ENCODE measurements at regions not wholly inside any gene's neighbourhood (a gene's known extent, or its start where the extent isn't known, plus 50 kb on each side); places are given as distances from the start of the nearest gene placed in this dataset.

GRCh38 chr20:60788070-60788469 is 464.0 kb upstream of the CDH4 start:
- TF ChIP-seq CTCF (conservative IDR thresholded peaks at IDR 0.05) (no peak), ZFX (IDR thresholded peaks at IDR 0.05) (no peak)
